Keratinocyte (primary cell): ENCODE measurements at regions not wholly inside any gene's neighbourhood (a gene's known extent, or its start where the extent isn't known, plus 50 kb on each side); places are given as distances from the start of the nearest gene placed in this dataset.

ENCODE experiments used
- DNase-seq: peaks from one replicate; pipeline ENCODE4 v3.0.0-alpha.2; 2011; ENCODE audit warnings: low read depth, missing footprints, low spot score
- FAIRE-seq: peaks from 2 replicates; lab custom pipeline; 2011; peaks lifted over from hg19 to GRCh38; lab: Jason Lieb, UNC
- H2AFZ ChIP-seq: 2 replicates; pipeline ENCODE4 v1.6.0; 2012; ENCODE audit warnings: low read length, control low read depth, inconsistent platforms; ENCODE audit not compliant: control insufficient read depth
- H3K27ac ChIP-seq: 2 replicates; pipeline ENCODE4 v1.5.1; 2011; ENCODE audit warnings: low read length; ENCODE audit not compliant: control insufficient read depth, insufficient read depth
- H3K27me3 ChIP-seq: 3 replicates; pipeline ENCODE4 v1.6.0; 2011; ENCODE audit warnings: low read length; ENCODE audit not compliant: control insufficient read depth, insufficient read depth; ENCODE audit errors: extremely low read depth
- H3K36me3 ChIP-seq, 2 experiments: 2 replicates in 1 of 2; 3 replicates in 1 of 2; pipeline ENCODE4 v1.5.1; 2011; ENCODE audit warnings: low read length in 2 of 2, mild to moderate bottlenecking in 1 of 2; ENCODE audit not compliant: control insufficient read depth in 2 of 2, insufficient read depth in 2 of 2; ENCODE audit errors: extremely low read depth in 1 of 2
- H3K4me1 ChIP-seq: 3 replicates; pipeline ENCODE4 v1.5.1; 2011; ENCODE audit warnings: low read length; ENCODE audit not compliant: control insufficient read depth, insufficient read depth; ENCODE audit errors: extremely low read depth
- H3K4me2 ChIP-seq: 3 replicates; pipeline ENCODE4 v1.6.0; 2011; ENCODE audit warnings: low read depth, low read length; ENCODE audit not compliant: control insufficient read depth, insufficient read depth; ENCODE audit errors: extremely low read depth
- H3K4me3 ChIP-seq, 3 experiments: fragments of 200-600 bp in 1 of 3; sonication (generic) in 1 of 3; 2 replicates in 2 of 3; 3 replicates in 1 of 3; pipeline ENCODE4 v1.5.1; 2011 to 2016; ENCODE audit warnings: low read length in 3 of 3, mild to moderate bottlenecking in 3 of 3, control low read depth in 2 of 3, inconsistent platforms in 1 of 3, low read depth in 1 of 3, mixed read lengths in 1 of 3, mixed run types in 1 of 3, moderate library complexity in 1 of 3; ENCODE audit not compliant: control insufficient read depth in 2 of 3, insufficient read depth in 2 of 3; ENCODE audit errors: extremely low read depth in 1 of 3
- H3K79me2 ChIP-seq: 2 replicates; pipeline ENCODE4 v1.6.0; 2012; ENCODE audit warnings: low read length; ENCODE audit not compliant: control insufficient read depth, insufficient read depth
- H3K9ac ChIP-seq: 3 replicates; pipeline ENCODE4 v1.6.0; 2011; ENCODE audit warnings: low read length; ENCODE audit not compliant: control insufficient read depth, insufficient read depth; ENCODE audit errors: extremely low read depth
- H3K9me1 ChIP-seq: 3 replicates; pipeline ENCODE4 v1.6.0; 2011; ENCODE audit warnings: low read length; ENCODE audit not compliant: control insufficient read depth, insufficient read depth; ENCODE audit errors: extremely low read depth
- H3K9me3 ChIP-seq: 2 replicates; pipeline ENCODE4 v1.5.1; 2012; ENCODE audit warnings: low read depth, low read length; ENCODE audit not compliant: control insufficient read depth
- H4K20me1 ChIP-seq: 3 replicates; pipeline ENCODE4 v1.6.0; 2011; ENCODE audit warnings: low read length; ENCODE audit not compliant: control insufficient read depth, insufficient read depth; ENCODE audit errors: extremely low read depth
- CTCF ChIP-seq, 3 experiments: IDR thresholded peaks in 1 of 3; conservative IDR thresholded peaks in 1 of 3; optimal IDR thresholded peaks in 1 of 3; 2 replicates in 2 of 3; 3 replicates in 1 of 3; pipeline versions ENCODE3 to v1.5.1; 2011; ENCODE audit warnings: low read length in 3 of 3, mild to moderate bottlenecking in 3 of 3, moderate library complexity in 2 of 3, control low read depth in 1 of 3, inconsistent platforms in 1 of 3; ENCODE audit not compliant: insufficient read depth in 2 of 3; ENCODE audit errors: extremely low read depth in 1 of 3
- EZH2 ChIP-seq: IDR thresholded peaks from one replicate; pipeline ENCODE4 v1.6.1; 2012; ENCODE audit warnings: inconsistent platforms, mild to moderate bottlenecking, low read length, moderate library complexity
- dilution Hi-C: fragments of 300-500 bp; cut with MboI; formaldehyde crosslinking; loops from one replicate; pipeline ENCODE4 v1.7.0; 2020; ENCODE audit warnings: low sequenced_read_pairs; ENCODE audit not compliant: extremely low pct_ligation_motif_present

GRCh38 chr7:16121876-16122390, 299.4 kb downstream of the CRPPA start:
- Histone ChIP-seq H3K36me3 (no peaks in the 10 kb centered on the region), H4K20me1 (no peaks in the 10 kb centered on the region), H3K79me2 (no peaks in the 10 kb centered on the region), H3K4me2 (no peak overlapping the region), H3K4me1 (no peaks in the 10 kb centered on the region), H3K4me3 (no peak overlapping the region), H3K9me1 (no peaks in the 10 kb centered on the region), H3K9ac (no peak overlapping the region), H2AFZ (no peak overlapping the region), H3K27me3 (no peaks in the 10 kb centered on the region), H3K9me3 (no peaks in the 10 kb centered on the region), H3K27ac (no peak overlapping the region)
- dilution Hi-C loops: loop anchor here (10.0 kb wide), 1 partner anchor 443 kb away; no protein-coding TSS in a partner anchor
- no peak for TF ChIP-seq EZH2
- TF ChIP-seq CTCF (optimal IDR thresholded peaks at IDR 0.05 in 1 of 3, IDR thresholded peaks at IDR 0.05 in 1 of 3, conservative IDR thresholded peaks at IDR 0.05 in 1 of 3; ENCODE audit: extremely low read depth in 1 of 3, insufficient read depth in 2 of 3, low read length in 3 of 3): no peak
- FAIRE-seq: no peak
- DNase-seq: no peak

- no peaks in the 10 kb centered on the region for H3K36me3 ChIP-seq
- H3K27ac ChIP-seq: no peak overlapping the region
- no peak overlapping the region for H3K4me2 ChIP-seq
- H3K9me1 ChIP-seq: no peaks in the 10 kb centered on the region
- DNase-seq: no peak
- no peak for TF ChIP-seq CTCF (optimal IDR thresholded peaks at IDR 0.05 in 1 of 3, IDR thresholded peaks at IDR 0.05 in 1 of 3, conservative IDR thresholded peaks at IDR 0.05 in 1 of 3; ENCODE audit: extremely low read depth in 1 of 3, insufficient read depth in 2 of 3, low read length in 3 of 3)
- TF ChIP-seq EZH2: no peak
- H3K27me3 ChIP-seq: no peaks in the 10 kb centered on the region
- FAIRE-seq: no peak
- no peak overlapping the region for H2AFZ ChIP-seq
- H3K9me3 ChIP-seq: peaks cover under 1% of the 10 kb centered on the region
- H4K20me1 ChIP-seq: no peaks in the 10 kb centered on the region
- H3K79me2 ChIP-seq: no peaks in the 10 kb centered on the region
- H3K4me3 ChIP-seq: no peak overlapping the region
- no peak overlapping the region for H3K9ac ChIP-seq
- dilution Hi-C loops: no loop called here
- H3K4me1 ChIP-seq: no peaks in the 10 kb centered on the region
Observed at GRCh38 chr7:16115374-16115773, 306.0 kb downstream of the CRPPA start.
